ENCODE measurements at regions not wholly inside any gene's neighbourhood (a gene's known extent, or its start where the extent isn't known, plus 50 kb on each side); places are given as distances from the start of the nearest gene placed in this dataset.

DNA sequence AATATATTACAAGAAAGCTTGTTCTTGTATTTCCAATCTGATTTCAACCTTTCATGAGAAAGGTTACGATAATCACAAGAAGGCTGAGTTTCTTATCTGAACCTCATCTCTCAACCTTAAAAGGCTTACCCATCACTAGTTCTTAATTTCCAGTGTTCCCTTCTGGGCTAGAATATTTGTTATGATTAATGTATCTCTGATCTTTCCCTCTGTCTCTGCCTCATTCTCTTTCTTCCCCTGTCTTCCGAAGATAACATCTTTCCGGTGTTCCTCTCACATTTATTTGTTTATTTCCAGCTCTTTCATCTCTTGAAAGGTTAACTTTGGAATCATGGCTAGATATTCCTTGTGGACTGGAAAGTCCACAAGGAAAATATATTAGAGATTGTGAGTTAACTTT, 255.9 kb downstream of the SLC6A15 start:
- H3K27ac ChIP-seq: no peak overlapping the region
- H3K4me2 ChIP-seq: no peak overlapping the region
- H3K4me3 ChIP-seq: no peak overlapping the region
- no peak for TF ChIP-seq Cebpa-rat (IDR thresholded peaks at IDR 0.05)
- H3K9me3 ChIP-seq (replicated peaks in 1 of 11): no peaks in the 10 kb centered on the region
- H3K36me3 ChIP-seq: no peaks in the 10 kb centered on the region
- H3K4me1 ChIP-seq: peaks cover 0 to 5% (median 0%) of the 10 kb centered on the region in 10 experiments; a peak in 1 of 20 replicates
- H3K27me3 ChIP-seq: no peaks in the 10 kb centered on the region
- no peak overlapping the region for H3K9ac ChIP-seq
- no peaks in the 10 kb centered on the region for H4K20me1 ChIP-seq

DNA sequence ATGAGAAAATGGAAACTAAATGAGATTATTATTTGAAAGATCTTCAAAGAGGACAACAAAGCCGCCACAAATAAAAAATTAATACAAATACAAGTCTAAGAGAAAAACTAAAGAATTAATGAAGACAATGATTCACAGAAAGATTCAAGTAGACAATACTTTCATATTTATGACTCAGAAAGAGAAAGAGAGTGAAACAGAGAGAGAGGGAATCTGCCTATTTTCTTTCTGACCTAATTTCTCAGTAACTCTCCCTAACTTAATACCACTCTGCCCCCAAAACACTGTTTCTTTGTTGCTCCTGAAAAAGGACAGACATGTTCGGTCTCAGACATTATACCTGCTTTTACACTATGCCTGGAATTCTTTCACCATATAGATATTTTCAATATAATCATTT, 259.1 kb downstream of the SLC6A15 start:
- Histone ChIP-seq H3K4me2 (no peak overlapping the region), H3K27me3 (no peaks in the 10 kb centered on the region), H3K27ac (no peak overlapping the region), H3K4me1 (peaks cover 0 to 5% (median 0%) of the 10 kb centered on the region in 10 experiments; a peak in 1 of 20 replicates), H3K4me3 (no peak overlapping the region), H3K9ac (no peak overlapping the region), H3K36me3 (no peaks in the 10 kb centered on the region), H4K20me1 (no peaks in the 10 kb centered on the region), H3K9me3 (replicated peaks in 1 of 11) (no peaks in the 10 kb centered on the region)
- TF ChIP-seq Cebpa-rat (IDR thresholded peaks at IDR 0.05): no peak

DNA sequence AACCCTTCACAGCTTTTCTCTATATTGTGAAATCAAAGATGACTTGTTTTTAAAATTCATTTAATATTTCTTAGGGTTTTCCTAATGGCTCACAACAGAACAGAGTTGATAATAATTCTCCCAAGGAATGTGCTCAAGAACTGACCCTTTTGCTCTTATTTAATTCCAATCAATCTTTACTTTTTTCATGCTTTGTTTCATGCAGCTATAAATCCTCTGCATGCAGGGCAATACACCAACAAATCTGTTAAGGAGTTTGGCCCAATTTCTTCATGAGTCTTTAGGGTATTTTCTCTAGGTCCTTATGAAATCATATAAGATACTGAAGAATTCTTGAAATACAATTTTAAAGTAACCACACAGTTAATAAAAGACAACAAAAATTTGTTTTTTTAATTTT, 264.2 kb downstream of the SLC6A15 start:
- no peak for TF ChIP-seq Cebpa-rat (IDR thresholded peaks at IDR 0.05)
- no peaks in the 10 kb centered on the region for H3K9me3 ChIP-seq (replicated peaks in 1 of 11)
- H3K27me3 ChIP-seq: no peaks in the 10 kb centered on the region
- no peaks in the 10 kb centered on the region for H3K36me3 ChIP-seq
- H4K20me1 ChIP-seq: no peaks in the 10 kb centered on the region
- no peak overlapping the region for H3K4me2 ChIP-seq
- H3K27ac ChIP-seq: no peak overlapping the region
- H3K4me1 ChIP-seq: no peaks in the 10 kb centered on the region
- no peak overlapping the region for H3K9ac ChIP-seq
- H3K4me3 ChIP-seq: no peak overlapping the region

DNA sequence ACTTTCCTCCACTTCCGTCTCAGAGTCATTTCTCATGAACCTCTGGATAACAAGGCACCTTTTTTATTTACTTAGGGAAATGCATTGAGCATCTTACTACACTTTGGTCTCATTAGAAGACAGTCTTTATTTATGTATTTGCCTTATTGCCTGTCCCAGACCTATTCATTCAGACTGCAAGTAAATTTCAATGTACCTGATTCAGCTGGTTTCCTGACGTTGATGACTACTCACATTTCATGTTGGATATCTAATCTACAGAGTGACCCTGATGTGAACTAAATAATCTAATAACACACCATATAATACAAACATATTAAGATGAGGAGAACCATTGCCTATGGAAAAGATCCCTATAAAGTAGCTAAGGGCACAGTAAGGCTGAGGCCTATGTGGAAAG, 267.7 kb downstream of the SLC6A15 start:
- no peaks in the 10 kb centered on the region for H3K36me3 ChIP-seq
- H4K20me1 ChIP-seq: no peaks in the 10 kb centered on the region
- H3K9ac ChIP-seq: no peak overlapping the region
- H3K9me3 ChIP-seq (replicated peaks in 1 of 11): no peaks in the 10 kb centered on the region
- no peaks in the 10 kb centered on the region for H3K27me3 ChIP-seq
- TF ChIP-seq Cebpa-rat (IDR thresholded peaks at IDR 0.05): no peak
- H3K4me1 ChIP-seq: peaks cover 0 to 6% (median 0%) of the 10 kb centered on the region in 10 experiments; a peak in 1 of 20 replicates
- no peak overlapping the region for H3K4me3 ChIP-seq
- H3K4me2 ChIP-seq: no peak overlapping the region
- no peak overlapping the region for H3K27ac ChIP-seq

DNA sequence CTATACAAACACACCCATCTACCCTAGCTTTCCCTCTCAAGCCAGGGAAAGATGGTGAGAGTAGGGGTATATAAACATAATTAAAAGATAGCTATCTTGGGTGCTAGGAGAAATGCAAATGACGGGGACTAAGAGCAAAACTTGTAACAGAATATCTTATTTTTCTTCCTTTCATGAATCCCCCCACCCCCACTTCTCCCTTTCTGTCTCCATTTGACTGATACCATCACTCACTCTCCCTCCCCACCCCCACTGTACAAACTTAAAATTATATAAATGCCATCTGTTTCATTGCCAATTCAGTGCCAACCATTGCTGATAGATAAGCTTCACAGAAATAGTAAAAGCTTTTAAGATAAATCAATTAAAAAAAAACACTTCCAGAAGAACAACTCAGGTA, 268.6 kb downstream of the SLC6A15 start:
- Histone ChIP-seq H3K4me3 (no peak overlapping the region), H3K9ac (no peak overlapping the region), H4K20me1 (no peaks in the 10 kb centered on the region), H3K36me3 (no peaks in the 10 kb centered on the region), H3K4me1 (peaks cover 0 to 6% (median 0%) of the 10 kb centered on the region in 10 experiments; a peak in 1 of 20 replicates), H3K9me3 (replicated peaks in 1 of 11) (no peaks in the 10 kb centered on the region), H3K27me3 (no peaks in the 10 kb centered on the region), H3K27ac (no peak overlapping the region), H3K4me2 (no peak overlapping the region)
- TF ChIP-seq Cebpa-rat (IDR thresholded peaks at IDR 0.05): no peak

DNA sequence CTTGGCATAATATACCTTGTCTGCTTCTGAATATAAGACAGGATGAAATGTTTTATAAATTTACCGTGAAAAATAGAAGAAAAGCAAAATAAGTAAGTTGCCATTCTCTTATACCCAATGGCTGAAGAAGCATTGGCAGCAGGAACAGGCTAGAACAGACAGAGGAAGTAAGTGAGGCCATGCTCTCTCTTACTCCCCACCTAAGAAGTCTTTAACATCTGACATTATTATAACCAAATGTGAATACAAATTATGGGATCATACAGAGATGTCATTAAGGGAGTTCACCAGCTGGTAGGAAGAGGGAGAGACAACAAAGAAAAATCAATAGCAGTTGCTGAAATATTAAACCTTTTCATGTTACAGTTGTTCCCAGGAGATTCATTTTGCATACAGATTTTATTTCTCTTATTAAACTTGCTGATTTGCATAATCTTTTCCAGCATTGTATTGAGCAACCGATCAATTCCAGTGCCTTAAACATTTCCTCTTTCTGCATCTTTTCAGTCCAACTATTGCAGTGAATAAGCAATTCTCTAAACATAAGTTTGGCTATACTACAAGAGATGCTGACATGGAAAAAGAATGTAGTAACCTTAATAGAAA, 270.6 kb downstream of the SLC6A15 start:
- Histone ChIP-seq H3K4me1 (peaks cover 0 to 6% (median 0%) of the 10 kb centered on the region in 10 experiments; a peak in 1 of 20 replicates), H3K27ac (no peak overlapping the region), H3K9ac (no peak overlapping the region), H3K36me3 (no peaks in the 10 kb centered on the region), H3K4me2 (no peak overlapping the region), H3K9me3 (replicated peaks in 1 of 11) (no peaks in the 10 kb centered on the region), H4K20me1 (no peaks in the 10 kb centered on the region), H3K27me3 (no peaks in the 10 kb centered on the region), H3K4me3 (no peak overlapping the region)
- no peak for TF ChIP-seq Cebpa-rat (IDR thresholded peaks at IDR 0.05)

DNA sequence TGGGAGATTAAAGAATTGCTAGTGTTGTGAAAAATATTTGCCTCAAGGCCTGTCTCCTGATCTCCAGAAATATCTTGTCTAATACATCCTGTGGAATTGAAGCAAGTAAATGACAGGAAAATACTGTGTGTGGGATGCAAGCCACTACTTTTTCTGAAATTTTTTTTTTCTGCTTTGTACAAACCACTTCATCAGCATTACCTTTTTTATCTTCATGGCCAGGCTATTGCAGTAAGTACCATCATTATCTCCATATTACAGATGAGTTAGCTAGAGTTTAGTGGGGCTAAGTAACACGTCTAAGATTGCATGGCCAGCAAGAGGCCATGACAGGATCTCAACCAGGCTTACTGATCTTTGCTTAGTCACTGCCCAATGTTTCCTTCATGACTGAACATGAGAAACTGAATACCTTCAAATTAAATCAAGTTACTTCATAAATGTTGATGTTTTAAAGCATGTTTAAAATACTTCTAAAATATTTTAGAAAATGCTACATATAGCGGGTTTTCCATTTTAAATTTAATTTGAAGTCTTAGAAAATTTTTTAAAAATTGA, 273.7 kb downstream of the SLC6A15 start:
- H3K4me3 ChIP-seq: no peak overlapping the region
- H3K27ac ChIP-seq: no peak overlapping the region
- H3K9me3 ChIP-seq (replicated peaks in 1 of 11): no peaks in the 10 kb centered on the region
- peaks cover 0 to 6% (median 0%) of the 10 kb centered on the region in 10 experiments; a peak in 1 of 20 replicates for H3K4me1 ChIP-seq
- no peak overlapping the region for H3K9ac ChIP-seq
- H3K27me3 ChIP-seq: no peaks in the 10 kb centered on the region
- TF ChIP-seq Cebpa-rat (IDR thresholded peaks at IDR 0.05): no peak
- H3K4me2 ChIP-seq: no peak overlapping the region
- H3K36me3 ChIP-seq: no peaks in the 10 kb centered on the region
- H4K20me1 ChIP-seq: no peaks in the 10 kb centered on the region

DNA sequence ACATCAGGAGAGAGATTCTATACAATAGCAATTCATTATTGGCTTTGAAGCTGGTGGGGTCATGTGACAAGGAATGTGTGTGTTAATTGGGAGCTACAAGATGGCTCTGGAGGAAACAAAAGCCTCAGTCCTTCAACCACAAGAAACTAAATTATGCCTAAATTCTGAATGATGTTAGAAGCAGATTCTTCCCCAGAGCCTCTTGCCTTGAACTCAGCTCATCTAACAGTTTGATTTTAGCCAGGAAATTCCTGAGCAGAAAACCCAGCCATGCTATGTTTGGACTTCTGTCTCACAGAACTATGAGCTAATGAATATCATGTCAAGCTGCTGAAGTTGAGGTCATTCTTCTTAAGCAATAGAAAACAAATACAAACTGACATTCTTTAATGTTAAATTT, 274.7 kb downstream of the SLC6A15 start:
- peaks cover 0 to 6% (median 0%) of the 10 kb centered on the region in 10 experiments; a peak in 1 of 20 replicates for H3K4me1 ChIP-seq
- H3K27ac ChIP-seq: no peak overlapping the region
- H3K4me3 ChIP-seq: no peak overlapping the region
- no peaks in the 10 kb centered on the region for H3K36me3 ChIP-seq
- TF ChIP-seq Cebpa-rat (IDR thresholded peaks at IDR 0.05): no peak
- H4K20me1 ChIP-seq: no peaks in the 10 kb centered on the region
- H3K4me2 ChIP-seq: no peak overlapping the region
- no peaks in the 10 kb centered on the region for H3K27me3 ChIP-seq
- H3K9me3 ChIP-seq (replicated peaks in 1 of 11): no peaks in the 10 kb centered on the region
- H3K9ac ChIP-seq: no peak overlapping the region

DNA sequence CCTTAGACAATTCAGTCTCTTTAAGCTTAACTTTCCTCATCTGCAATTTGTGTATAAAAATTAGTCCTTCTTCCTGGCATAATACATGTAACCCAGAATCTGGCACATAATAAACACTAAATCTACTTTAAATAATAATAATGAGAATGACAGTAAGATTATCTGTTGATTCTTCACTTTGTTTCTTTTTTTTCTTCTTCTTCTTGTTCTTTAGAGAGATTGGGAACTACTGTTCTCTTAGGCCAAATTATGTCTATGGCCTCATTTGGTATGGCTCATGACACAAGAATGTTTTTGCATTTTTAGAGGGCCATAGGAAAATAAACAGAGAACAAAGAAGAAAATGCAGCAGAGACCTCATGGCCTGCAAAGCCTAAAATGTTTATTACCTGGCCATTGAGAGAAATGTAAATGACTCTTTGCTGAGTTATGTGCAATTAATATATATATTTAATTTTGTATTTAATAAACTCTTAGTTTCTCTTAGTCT, 275.8 kb downstream of the SLC6A15 start:
- Histone ChIP-seq H3K4me3 (no peak overlapping the region), H3K4me1 (0 out of 20 replicates have a peak, but pooled peaks cover 0 to under 1% (median 0%) of the 10 kb centered on the region in 10 experiments), H3K9ac (no peak overlapping the region), H3K9me3 (replicated peaks in 1 of 11) (no peaks in the 10 kb centered on the region), H3K27me3 (no peaks in the 10 kb centered on the region), H3K36me3 (no peaks in the 10 kb centered on the region), H3K4me2 (no peak overlapping the region), H3K27ac (no peak overlapping the region), H4K20me1 (no peaks in the 10 kb centered on the region)
- no peak for TF ChIP-seq Cebpa-rat (IDR thresholded peaks at IDR 0.05)

DNA sequence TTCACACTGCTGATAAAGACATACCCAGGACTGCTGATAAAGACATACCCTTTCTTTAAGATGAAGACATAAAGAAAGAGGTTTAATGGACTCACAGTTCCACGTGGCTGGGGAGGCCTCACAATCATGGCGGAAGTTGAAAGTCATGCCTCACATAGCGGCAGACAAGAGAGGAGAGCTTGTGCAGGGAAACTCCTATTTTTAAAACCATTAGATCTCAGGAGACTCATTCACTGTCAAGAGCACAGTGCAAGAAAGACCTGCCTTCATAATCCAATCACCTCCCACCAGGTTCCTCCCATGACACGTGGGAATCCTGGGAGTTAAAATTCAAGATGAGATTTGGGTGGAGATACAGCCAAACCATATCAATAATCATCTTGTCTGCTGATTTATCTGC, 278.1 kb downstream of the SLC6A15 start:
- H3K36me3 ChIP-seq: no peaks in the 10 kb centered on the region
- no peaks in the 10 kb centered on the region for H4K20me1 ChIP-seq
- H3K27ac ChIP-seq: no peak overlapping the region
- no peak overlapping the region for H3K9ac ChIP-seq
- H3K27me3 ChIP-seq: no peaks in the 10 kb centered on the region
- no peaks in the 10 kb centered on the region for H3K4me1 ChIP-seq
- H3K4me2 ChIP-seq: no peak overlapping the region
- H3K4me3 ChIP-seq: no peak overlapping the region
- no peaks in the 10 kb centered on the region for H3K9me3 ChIP-seq (replicated peaks in 1 of 11)
- no peak for TF ChIP-seq Cebpa-rat (IDR thresholded peaks at IDR 0.05)
